ENCODE measurements at regions not wholly inside any gene's neighbourhood (a gene's known extent, or its start where the extent isn't known, plus 50 kb on each side); places are given as distances from the start of the nearest gene placed in this dataset.

DNA sequence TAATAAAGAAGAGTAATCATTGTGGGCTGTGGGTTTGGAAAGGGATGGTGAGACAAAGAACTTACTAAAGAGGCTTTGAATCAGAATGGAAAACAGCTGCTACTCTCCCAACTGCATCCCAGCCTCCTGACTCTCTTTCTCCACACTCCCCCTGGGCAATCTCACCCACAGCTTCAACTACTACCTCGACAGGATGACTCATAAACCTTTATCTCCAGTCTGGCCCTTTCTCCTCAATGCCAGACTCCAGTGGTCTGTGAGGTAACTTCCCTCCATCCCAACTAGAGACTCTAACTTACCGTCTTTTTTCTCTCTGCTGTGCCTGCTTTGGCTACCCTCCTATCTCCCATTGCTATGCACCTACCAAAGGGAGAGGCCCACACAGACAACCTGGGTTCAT is 135.3 kb upstream of the RREB1 start (continued):
- TF ChIP-seq, protein P1, sequence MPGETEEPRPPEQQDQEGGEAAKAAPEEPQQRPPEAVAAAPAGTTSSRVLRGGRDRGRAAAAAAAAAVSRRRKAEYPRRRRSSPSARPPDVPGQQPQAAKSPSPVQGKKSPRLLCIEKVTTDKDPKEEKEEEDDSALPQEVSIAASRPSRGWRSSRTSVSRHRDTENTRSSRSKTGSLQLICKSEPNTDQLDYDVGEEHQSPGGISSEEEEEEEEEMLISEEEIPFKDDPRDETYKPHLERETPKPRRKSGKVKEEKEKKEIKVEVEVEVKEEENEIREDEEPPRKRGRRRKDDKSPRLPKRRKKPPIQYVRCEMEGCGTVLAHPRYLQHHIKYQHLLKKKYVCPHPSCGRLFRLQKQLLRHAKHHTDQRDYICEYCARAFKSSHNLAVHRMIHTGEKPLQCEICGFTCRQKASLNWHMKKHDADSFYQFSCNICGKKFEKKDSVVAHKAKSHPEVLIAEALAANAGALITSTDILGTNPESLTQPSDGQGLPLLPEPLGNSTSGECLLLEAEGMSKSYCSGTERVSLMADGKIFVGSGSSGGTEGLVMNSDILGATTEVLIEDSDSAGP (CRISPR knock-in tag; IDR thresholded peaks at IDR 0.05), result no peak
- TF ChIP-seq, protein P2, sequence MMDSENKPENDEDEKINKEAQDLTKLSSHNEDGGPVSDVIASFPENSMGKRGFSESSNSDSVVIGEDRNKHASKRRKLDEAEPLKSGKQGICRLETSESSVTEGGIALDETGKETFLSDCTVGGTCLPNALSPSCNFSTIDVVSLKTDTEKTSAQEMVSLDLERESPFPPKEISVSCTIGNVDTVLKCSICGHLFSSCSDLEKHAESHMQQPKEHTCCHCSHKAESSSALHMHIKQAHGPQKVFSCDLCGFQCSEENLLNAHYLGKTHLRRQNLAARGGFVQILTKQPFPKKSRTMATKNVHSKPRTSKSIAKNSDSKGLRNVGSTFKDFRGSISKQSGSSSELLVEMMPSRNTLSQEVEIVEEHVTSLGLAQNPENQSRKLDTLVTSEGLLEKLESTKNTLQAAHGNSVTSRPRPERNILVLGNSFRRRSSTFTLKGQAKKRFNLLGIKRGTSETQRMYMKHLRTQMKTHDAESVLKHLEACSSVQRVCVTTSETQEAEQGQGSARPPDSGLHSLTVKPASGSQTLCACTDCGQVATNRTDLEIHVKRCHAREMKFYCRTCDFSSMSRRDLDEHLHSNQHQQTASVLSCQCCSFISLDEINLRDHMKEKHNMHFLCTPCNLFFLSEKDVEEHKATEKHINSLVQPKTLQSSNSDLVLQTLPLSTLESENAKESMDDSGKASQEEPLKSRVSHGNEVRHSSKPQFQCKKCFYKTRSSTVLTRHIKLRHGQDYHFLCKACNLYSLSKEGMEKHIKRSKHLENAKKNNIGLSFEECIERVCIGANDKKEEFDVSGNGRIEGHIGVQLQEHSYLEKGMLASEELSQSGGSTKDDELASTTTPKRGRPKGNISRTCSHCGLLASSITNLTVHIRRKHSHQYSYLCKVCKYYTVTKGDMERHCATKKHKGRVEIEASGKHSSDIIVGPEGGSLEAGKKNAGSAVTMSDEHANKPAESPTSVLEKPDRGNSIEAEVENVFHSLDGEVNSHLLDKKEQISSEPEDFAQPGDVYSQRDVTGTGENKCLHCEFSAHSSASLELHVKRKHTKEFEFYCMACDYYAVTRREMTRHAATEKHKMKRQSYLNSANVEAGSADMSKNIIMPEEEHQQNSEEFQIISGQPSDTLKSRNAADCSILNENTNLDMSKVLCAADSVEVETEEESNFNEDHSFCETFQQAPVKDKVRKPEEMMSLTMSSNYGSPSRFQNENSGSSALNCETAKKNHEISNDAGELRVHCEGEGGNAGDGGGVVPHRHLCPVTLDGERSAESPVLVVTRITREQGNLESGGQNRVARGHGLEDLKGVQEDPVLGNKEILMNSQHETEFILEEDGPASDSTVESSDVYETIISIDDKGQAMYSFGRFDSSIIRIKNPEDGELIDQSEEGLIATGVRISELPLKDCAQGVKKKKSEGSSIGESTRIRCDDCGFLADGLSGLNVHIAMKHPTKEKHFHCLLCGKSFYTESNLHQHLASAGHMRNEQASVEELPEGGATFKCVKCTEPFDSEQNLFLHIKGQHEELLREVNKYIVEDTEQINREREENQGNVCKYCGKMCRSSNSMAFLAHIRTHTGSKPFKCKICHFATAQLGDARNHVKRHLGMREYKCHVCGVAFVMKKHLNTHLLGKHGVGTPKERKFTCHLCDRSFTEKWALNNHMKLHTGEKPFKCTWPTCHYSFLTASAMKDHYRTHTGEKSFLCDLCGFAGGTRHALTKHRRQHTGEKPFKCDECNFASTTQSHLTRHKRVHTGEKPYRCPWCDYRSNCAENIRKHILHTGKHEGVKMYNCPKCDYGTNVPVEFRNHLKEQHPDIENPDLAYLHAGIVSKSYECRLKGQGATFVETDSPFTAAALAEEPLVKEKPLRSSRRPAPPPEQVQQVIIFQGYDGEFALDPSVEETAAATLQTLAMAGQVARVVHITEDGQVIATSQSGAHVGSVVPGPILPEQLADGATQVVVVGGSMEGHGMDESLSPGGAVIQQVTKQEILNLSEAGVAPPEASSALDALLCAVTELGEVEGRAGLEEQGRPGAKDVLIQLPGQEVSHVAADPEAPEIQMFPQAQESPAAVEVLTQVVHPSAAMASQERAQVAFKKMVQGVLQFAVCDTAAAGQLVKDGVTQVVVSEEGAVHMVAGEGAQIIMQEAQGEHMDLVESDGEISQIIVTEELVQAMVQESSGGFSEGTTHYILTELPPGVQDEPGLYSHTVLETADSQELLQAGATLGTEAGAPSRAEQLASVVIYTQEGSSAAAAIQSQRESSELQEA (IDR thresholded peaks at IDR 0.05; ENCODE audit: low read depth), result no peak
- peak; percentile 42 to 60; a peak in 3 of 4 replicates for TF ChIP-seq TRIM24 (IDR thresholded peaks at IDR 0.05)
- TF ChIP-seq ZNF175 (CRISPR knock-in tag; IDR thresholded peaks at IDR 0.05; ENCODE audit: low read depth), result no peak
- TF ChIP-seq, protein P3, sequence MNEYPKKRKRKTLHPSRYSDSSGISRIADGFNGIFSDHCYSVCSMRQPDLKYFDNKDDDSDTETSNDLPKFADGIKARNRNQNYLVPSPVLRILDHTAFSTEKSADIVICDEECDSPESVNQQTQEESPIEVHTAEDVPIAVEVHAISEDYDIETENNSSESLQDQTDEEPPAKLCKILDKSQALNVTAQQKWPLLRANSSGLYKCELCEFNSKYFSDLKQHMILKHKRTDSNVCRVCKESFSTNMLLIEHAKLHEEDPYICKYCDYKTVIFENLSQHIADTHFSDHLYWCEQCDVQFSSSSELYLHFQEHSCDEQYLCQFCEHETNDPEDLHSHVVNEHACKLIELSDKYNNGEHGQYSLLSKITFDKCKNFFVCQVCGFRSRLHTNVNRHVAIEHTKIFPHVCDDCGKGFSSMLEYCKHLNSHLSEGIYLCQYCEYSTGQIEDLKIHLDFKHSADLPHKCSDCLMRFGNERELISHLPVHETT (CRISPR knock-in tag; conservative IDR thresholded peaks at IDR 0.05 in 1 of 2, IDR thresholded peaks at IDR 0.05 in 1 of 2), result no peak
- TF ChIP-seq, protein P4, sequence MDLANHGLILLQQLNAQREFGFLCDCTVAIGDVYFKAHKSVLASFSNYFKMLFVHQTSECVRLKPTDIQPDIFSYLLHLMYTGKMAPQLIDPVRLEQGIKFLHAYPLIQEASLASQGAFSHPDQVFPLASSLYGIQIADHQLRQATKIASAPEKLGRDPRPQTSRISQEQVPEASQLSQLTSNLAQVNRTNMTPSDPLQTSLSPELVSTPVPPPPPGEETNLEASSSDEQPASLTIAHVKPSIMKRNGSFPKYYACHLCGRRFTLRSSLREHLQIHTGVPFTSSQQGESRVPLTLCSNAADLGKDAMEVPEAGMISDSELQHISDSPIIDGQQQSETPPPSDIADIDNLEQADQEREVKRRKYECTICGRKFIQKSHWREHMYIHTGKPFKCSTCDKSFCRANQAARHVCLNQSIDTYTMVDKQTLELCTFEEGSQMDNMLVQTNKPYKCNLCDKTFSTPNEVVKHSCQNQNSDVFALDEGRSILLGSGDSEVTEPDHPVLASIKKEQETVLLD (IDR thresholded peaks at IDR 0.05), result peak; percentile 72; the same call in 1 of the 2 replicates
- peak; percentile 94 for TF ChIP-seq SMARCE1 (IDR thresholded peaks at IDR 0.05)
- TF ChIP-seq SP2 (IDR thresholded peaks at IDR 0.05; ENCODE audit: extremely low read depth, low read depth, low read length, poor library complexity, severe bottlenecking), result no peak
- TF ChIP-seq, protein P5, sequence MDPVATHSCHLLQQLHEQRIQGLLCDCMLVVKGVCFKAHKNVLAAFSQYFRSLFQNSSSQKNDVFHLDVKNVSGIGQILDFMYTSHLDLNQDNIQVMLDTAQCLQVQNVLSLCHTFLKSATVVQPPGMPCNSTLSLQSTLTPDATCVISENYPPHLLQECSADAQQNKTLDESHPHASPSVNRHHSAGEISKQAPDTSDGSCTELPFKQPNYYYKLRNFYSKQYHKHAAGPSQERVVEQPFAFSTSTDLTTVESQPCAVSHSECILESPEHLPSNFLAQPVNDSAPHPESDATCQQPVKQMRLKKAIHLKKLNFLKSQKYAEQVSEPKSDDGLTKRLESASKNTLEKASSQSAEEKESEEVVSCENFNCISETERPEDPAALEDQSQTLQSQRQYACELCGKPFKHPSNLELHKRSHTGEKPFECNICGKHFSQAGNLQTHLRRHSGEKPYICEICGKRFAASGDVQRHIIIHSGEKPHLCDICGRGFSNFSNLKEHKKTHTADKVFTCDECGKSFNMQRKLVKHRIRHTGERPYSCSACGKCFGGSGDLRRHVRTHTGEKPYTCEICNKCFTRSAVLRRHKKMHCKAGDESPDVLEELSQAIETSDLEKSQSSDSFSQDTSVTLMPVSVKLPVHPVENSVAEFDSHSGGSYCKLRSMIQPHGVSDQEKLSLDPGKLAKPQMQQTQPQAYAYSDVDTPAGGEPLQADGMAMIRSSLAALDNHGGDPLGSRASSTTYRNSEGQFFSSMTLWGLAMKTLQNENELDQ (CRISPR knock-in tag; IDR thresholded peaks at IDR 0.05; ENCODE audit: borderline replicate concordance), result no peak
- no peak for TF ChIP-seq SNIP1 (IDR thresholded peaks at IDR 0.05; ENCODE audit: low read depth)
- TF ChIP-seq SAP30 (IDR thresholded peaks at IDR 0.05; ENCODE audit: borderline replicate concordance, insufficient read depth, low read depth, low read length, poor library complexity, severe bottlenecking), result no peak
- peak in 1 of 2 experiments; percentile 61; a peak in 2 of 4 replicates for TF ChIP-seq HDAC1 (IDR thresholded peaks at IDR 0.05)

Data from K562 (cell line).